HepG2 (cell line): ENCODE measurements at regions not wholly inside any gene's neighbourhood (a gene's known extent, or its start where the extent isn't known, plus 50 kb on each side); places are given as distances from the start of the nearest gene placed in this dataset.
"Not testable (repeated sequence)": the region's sequence is repeated elsewhere in the genome, so short reads cannot be mapped to it uniquely, and the experiment has no call there.

Source experiments
- ATAC-seq: fragments of 200-7000 bp; cut with Tn5 transposase; 3 replicates; pipeline ENCODE4 v1.9.1; 2020; ENCODE audit warnings: mild to moderate bottlenecking, moderate library complexity
- BruUV-seq: library from RNA; stranded (reverse); fragments of 400-500 nt; replicated peaks from 2 replicates; lab custom pipeline; 2021; lab: Mats Ljungman, UMichigan
- CTCF ChIA-PET: fragments of 300-600 bp; formaldehyde crosslinking; extraction: SDS; loops from one replicate; lab custom pipeline; 2021; ENCODE audit warnings: low total read pairs, inconsistent platforms, low intra/inter-chr PET ratio; lab: Yijun Ruan, JAX
- POLR2A ChIA-PET: fragments of 350-600 bp; sonication (Branson Sonifier 250); formaldehyde crosslinking; loops from one replicate; lab custom pipeline; 2020; ENCODE audit warnings: antibody characterized with exemption, inconsistent platforms; lab: Yijun Ruan, JAX
- DNase-seq: peaks from one replicate; pipeline ENCODE4 v3.0.0-alpha.2; 2015; ENCODE audit warnings: low spot score
- FAIRE-seq: peaks from 3 replicates; lab custom pipeline; 2011; peaks lifted over from hg19 to GRCh38; lab: Jason Lieb, UNC
- H2AFZ ChIP-seq: one replicate; pipeline ENCODE4 v1.6.1; 2011; ENCODE audit warnings: low read length, inconsistent platforms
- H3K27ac ChIP-seq: fragments of 300-600 bp; 3 replicates; pipeline ENCODE4 v1.8.0; 2011; ENCODE audit warnings: mixed run types, mild to moderate bottlenecking, mixed read lengths, low read length, inconsistent platforms; ENCODE audit not compliant: insufficient read depth; ENCODE audit errors: extremely low read length
- H3K27me3 ChIP-seq, 2 experiments: fragments of 200-600 bp in 1 of 2; 2 replicates in 1 of 2; 3 replicates in 1 of 2; pipeline versions ENCODE4 v1.6.0 to v1.8.0; 2011; ENCODE audit warnings: low read length in 2 of 2, mild to moderate bottlenecking in 2 of 2, moderate library complexity in 2 of 2, inconsistent platforms in 1 of 2; ENCODE audit not compliant: insufficient read depth in 2 of 2, control insufficient read depth in 1 of 2
- H3K36me3 ChIP-seq, 2 experiments: fragments of 200-600 bp in 1 of 2; replicated peaks in 1 of 2; 2 replicates in 1 of 2; 3 replicates in 1 of 2; pipeline versions ENCODE4 v1.5.1 to v1.8.0; 2011; ENCODE audit warnings: low read length in 2 of 2, inconsistent platforms in 1 of 2; ENCODE audit not compliant: insufficient read depth in 2 of 2, control insufficient read depth in 1 of 2
- H3K4me1 ChIP-seq: 2 replicates; pipeline ENCODE4 v1.5.1; 2012; ENCODE audit warnings: low read length, inconsistent platforms; ENCODE audit not compliant: insufficient read depth
- H3K4me2 ChIP-seq: 2 replicates; pipeline ENCODE4 v1.6.0; 2011; ENCODE audit warnings: low read depth, low read length, inconsistent platforms
- H3K4me3 ChIP-seq, 3 experiments: fragments of 200-600 bp in 1 of 3; sonication (generic), shearing (Covaris generic) in 1 of 3; replicated peaks in 1 of 3; 2 replicates each; pipeline ENCODE4 v1.5.1; 2011 to 2016; ENCODE audit warnings: low read length in 3 of 3, inconsistent platforms in 2 of 3, low read depth in 2 of 3, mild to moderate bottlenecking in 2 of 3, control low read depth in 1 of 3, mixed read lengths in 1 of 3; ENCODE audit not compliant: insufficient read depth in 1 of 3
- H3K79me2 ChIP-seq: one replicate; pipeline ENCODE4 v1.6.1; 2011; ENCODE audit warnings: low read length, inconsistent platforms; ENCODE audit not compliant: insufficient read depth
- H3K9ac ChIP-seq: 2 replicates; pipeline ENCODE4 v1.6.0; 2011; ENCODE audit warnings: mild to moderate bottlenecking, low read depth, low read length, inconsistent platforms; ENCODE audit not compliant: insufficient read depth
- H3K9me3 ChIP-seq: 2 replicates; pipeline ENCODE4 v1.5.1; 2012; ENCODE audit warnings: mild to moderate bottlenecking, low read length
- H4K20me1 ChIP-seq: 2 replicates; pipeline ENCODE4 v1.6.0; 2011; ENCODE audit warnings: inconsistent platforms, mild to moderate bottlenecking, low read length, moderate library complexity; ENCODE audit not compliant: insufficient read depth
- MAFF ChIP-seq: IDR thresholded peaks from 2 replicates; pipeline ENCODE4 v1.6.1; 2011; ENCODE audit warnings: low read depth, low read length, improper control_type of control experiment
- MAFK ChIP-seq, 2 experiments: IDR thresholded peaks in 1 of 2; conservative IDR thresholded peaks in 1 of 2; 2 replicates each; pipeline ENCODE4 v1.6.1; 2011; ENCODE audit warnings: improper control_type of control experiment in 2 of 2, low read length in 2 of 2
- ZNF329 ChIP-seq: sonication (generic); formaldehyde crosslinking; IDR thresholded peaks from 2 replicates; pipeline ENCODE4 v1.9.0; 2021; ENCODE audit warnings: low read depth, mild to moderate bottlenecking, missing genetic modification reagents
- WGBS: methylation state at CpG from one replicate; pipeline ENCODE4 v1.1.6; 2017; ENCODE audit warnings: low lambda C conversion rate; 5-methylcytosine and 5-hydroxymethylcytosine counted together
- in situ Hi-C: cut with HindIII; loops from 2 replicates; pipeline ENCODE4 v1.10.0; 2017; ENCODE audit warnings: low pct_unique_long_range_greater_than_20kb; ENCODE audit not compliant: extremely low pct_ligation_motif_present
- intact Hi-C: fragments of 100-400 bp; cut with micrococcal nuclease; formaldehyde crosslinking; loops from one replicate; pipeline ENCODE4 v1.10.0; 2022; ENCODE audit not compliant: unreplicated experiment

DNA sequence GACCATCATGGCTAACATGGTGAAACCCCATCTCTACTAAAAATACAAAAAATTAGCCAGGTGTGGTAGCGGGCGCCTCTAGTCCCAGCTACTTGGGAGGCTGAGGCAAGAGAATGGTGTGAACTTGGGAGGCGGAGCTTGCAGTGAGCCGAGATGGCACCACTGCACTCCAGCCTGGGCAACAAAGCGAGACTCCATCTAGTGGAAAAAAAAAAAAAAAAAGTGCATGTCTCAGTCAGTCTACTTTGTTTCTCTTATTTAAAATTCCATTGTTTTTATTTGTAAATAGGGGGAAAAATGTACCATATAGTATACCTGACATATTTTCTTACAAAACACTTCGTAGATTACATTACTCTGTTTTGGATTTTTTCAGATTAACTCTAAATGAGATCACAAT is 1471.4 kb downstream of the SUCLG1 start:
- H3K79me2 ChIP-seq, DNase-seq, intact Hi-C loops, H4K20me1 ChIP-seq, H3K27me3 ChIP-seq, H3K9ac ChIP-seq, H3K4me2 ChIP-seq, FAIRE-seq, CTCF ChIA-PET, H3K27ac ChIP-seq, H3K4me3 ChIP-seq, POLR2A ChIA-PET, ATAC-seq, H3K4me1 ChIP-seq, H2AFZ ChIP-seq, in situ Hi-C loops, H3K36me3 ChIP-seq, BruUV-seq: not testable (repeated sequence)
- 35% methylated on average over 6 of the region's 6 CpGs for WGBS
- peaks cover 46% of the 10 kb centered on the region; the same call in 1 of the 2 replicates for H3K9me3 ChIP-seq

DNA sequence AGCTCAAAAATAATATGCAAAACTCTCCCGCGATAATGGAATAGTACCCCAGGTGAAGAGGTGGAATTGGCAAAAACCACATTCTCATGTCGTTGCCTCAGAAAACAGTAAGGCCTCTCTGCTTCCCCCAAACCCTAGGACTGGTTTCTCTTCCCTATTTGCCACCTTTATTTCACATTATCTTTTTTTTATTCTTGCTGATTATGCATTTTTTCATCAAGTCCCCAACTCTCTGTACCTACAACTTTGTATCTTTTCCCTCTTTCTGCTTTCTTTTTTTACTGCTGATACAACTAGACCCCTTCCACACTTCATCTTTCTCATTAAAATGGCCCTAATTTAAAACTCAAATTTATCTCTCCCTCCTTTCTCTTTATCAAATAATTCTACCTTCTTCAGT is 1472.2 kb downstream of the SUCLG1 start:
- ATAC-seq, result no peak
- BruUV-seq, result no TSS peak

More for the DNA sequence above, 1472.2 kb downstream of the SUCLG1 start:
- WGBS, result 67% methylated on average over 3 of the region's 3 CpGs
- CTCF ChIA-PET, result no interaction called here
- no peak overlapping the region for H3K4me3 ChIP-seq
- no peak overlapping the region for H3K27ac ChIP-seq
- intact Hi-C loops, result no loop called here
- FAIRE-seq, result no peak
- H2AFZ ChIP-seq, result no peak overlapping the region
- H4K20me1 ChIP-seq, result no peaks in the 10 kb centered on the region
- peaks cover 39% of the 10 kb centered on the region for H3K9me3 ChIP-seq
- no peak overlapping the region for H3K4me2 ChIP-seq
- H3K9ac ChIP-seq, result no peak overlapping the region
- TF ChIP-seq MAFF, result peak; percentile 90
- no peak for TF ChIP-seq ZNF329 (CRISPR knock-in tag)
- peak; percentile 89 to 94 for TF ChIP-seq MAFK (conservative IDR thresholded peaks at IDR 0.05 in 1 of 2, IDR thresholded peaks at IDR 0.05 in 1 of 2; ENCODE audit: low read length in 2 of 2)
- TF ChIP-seq, all 625 proteins: peak for 2
- in situ Hi-C loops, result no loop called here
- Histone ChIP-seq H3K79me2 (no peaks in the 10 kb centered on the region), H3K36me3 (no peaks in the 10 kb centered on the region), H3K4me1 (no peaks in the 10 kb centered on the region), H3K27me3 (no peaks in the 10 kb centered on the region)
- POLR2A ChIA-PET, result no interaction called here
- no peak for DNase-seq
